ENCODE measurements at regions not wholly inside any gene's neighbourhood (a gene's known extent, or its start where the extent isn't known, plus 50 kb on each side); places are given as distances from the start of the nearest gene placed in this dataset.
"Not testable (repeated sequence)": the region's sequence is repeated elsewhere in the genome, so short reads cannot be mapped to it uniquely, and the experiment has no call there.

- DNase-seq, result no peak
Observed at GRCh38 chr6:100099189-100100074, 105.4 kb upstream of the MCHR2 start.

- no peak for DNase-seq
Observed at GRCh38 chr6:100096936-100097335, 102.9 kb upstream of the MCHR2 start.

GRCh38 chr6:100096341-100096740 is 102.3 kb upstream of the MCHR2 start:
- DNase-seq, result no peak

DNA sequence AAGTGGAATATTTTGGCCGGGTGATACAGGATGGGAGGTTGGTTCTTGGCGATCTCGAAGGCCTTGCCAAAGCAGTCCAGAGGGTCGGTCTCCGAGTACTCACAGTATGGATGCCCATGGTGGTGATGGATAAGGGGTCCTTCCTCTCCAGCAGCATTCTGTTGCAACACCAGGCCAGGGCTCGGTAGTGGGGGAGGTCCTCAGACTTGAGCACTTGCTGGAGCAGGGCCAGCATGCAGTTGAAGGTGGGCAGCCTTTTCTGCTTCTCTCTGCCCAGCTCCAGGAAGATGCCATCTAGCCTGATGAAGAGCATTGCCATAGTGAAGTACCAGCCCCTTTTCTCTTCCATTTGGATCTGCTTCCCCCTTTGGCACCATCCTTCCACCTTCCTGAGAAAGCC is 99.4 kb upstream of the MCHR2 start:
- DNase-seq, result no peak

DNA sequence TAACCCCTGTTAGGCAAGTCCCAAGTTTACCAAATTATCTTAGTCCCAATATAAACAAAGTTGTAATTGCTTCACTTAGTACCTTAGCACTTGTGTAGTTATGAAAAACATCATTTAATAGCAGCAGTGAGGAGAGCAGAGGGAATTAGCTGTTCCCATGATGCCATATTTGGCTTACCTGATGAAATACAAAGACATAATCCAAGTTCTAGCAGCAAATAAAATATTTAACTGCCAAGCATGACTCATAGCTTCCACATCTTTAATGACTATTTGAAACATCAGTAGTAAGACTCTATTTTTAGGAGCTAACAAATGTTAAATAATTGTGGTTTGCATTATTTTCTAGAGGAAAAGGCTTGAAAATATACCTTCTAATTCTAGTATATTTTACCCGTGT is 94.0 kb upstream of the MCHR2 start:
- no peak for DNase-seq

- DNase-seq, result no peak
Observed at GRCh38 chr6:100084991-100085364, 91.0 kb upstream of the MCHR2 start.

- no peak for DNase-seq
Observed at GRCh38 chr6:100084316-100084990, 90.4 kb upstream of the MCHR2 start.

GRCh38 chr6:100078509-100078908 is 84.5 kb upstream of the MCHR2 start:
- DNase-seq, result no peak

DNA sequence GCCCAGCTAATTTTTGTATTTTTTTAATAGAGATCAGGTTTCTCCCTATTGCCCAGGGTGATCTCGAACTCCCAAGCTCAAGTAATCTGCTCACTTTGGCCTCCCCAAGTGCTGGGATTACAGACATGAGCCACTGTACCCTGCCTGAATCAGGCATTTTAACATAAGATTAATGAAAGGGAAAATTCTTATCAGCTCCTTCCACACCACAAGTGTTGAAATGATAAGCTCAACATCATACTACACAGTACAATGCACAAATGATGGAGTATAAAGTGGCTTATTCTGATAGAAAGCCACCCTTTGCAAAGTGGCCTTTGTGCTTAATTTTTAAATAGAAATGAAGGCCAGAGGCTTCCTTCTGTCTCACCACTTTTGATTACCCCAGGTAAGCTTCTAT is 71.3 kb upstream of the MCHR2 start:
- no peak for DNase-seq

- DNase-seq, result no peak
Observed at GRCh38 chr6:100062621-100063020, 68.6 kb upstream of the MCHR2 start.

DNA sequence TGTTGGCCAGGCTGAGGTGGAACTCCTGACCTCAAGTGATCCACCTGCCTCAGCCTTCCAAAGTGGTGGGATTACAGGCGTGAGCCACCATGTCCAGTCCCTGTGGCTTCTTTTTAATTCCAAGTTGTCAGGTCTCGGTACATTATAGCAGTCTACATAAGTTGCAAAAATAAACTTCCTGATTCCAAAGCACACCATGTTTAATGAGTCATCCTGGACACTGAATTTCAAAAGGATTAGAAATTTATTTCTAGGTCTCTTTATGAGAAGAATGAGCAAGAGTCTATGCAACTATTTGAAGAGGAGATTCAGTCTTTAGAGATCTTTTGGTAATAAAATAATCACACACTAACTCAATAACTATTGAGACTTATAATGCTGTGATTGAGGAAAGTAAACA is 63.9 kb upstream of the MCHR2 start:
- no peak for DNase-seq

DNA sequence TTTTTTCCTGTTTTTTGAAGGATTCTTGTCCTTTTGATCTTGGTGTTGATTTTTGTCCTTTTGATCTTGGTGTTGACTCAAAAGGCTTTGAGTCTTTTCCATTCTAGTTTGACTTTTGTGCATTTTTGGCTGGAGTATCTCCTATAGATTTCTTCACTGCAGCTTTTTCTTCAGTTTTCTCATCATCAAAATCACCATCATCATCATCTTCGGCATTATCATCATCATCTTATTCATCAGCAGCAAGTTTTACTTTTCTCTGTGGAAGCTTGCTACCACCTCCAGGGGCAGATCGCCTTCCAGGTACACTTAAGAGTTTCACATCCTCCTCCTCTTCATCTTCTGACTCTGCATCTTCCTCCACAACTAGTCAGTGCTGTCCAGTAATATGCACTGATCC is 56.5 kb upstream of the MCHR2 start:
- DNase-seq, result no peak

GRCh38 chr6:100043961-100044360 is 49.9 kb upstream of the MCHR2 start:
- DNase-seq, result not testable (repeated sequence)
